HG02970 (cell line): ENCODE measurements at regions not wholly inside any gene's neighbourhood (a gene's known extent, or its start where the extent isn't known, plus 50 kb on each side); places are given as distances from the start of the nearest gene placed in this dataset.

Source experiments
- ATAC-seq: cut with Tn5 transposase; IDR thresholded peaks from one replicate; pipeline ENCODE4 v1.9.1; 2021; ENCODE audit warnings: mild to moderate bottlenecking, moderate library complexity, moderate number of reproducible peaks; ENCODE audit not compliant: unreplicated experiment, low FRiP score

- no peak for ATAC-seq
Measured at GRCh38 chr2:226155093-226155875, 644.3 kb downstream of the IRS1 start.

- no peak for ATAC-seq
Measured at GRCh38 chr2:226154610-226155009, 645.0 kb downstream of the IRS1 start.

- ATAC-seq, result no peak
Measured at GRCh38 chr2:226153553-226153952, 646.1 kb downstream of the IRS1 start.

- no peak for ATAC-seq
Measured at GRCh38 chr2:226151157-226151556, 648.5 kb downstream of the IRS1 start.

GRCh38 chr2:226143091-226143490 is 656.5 kb downstream of the IRS1 start:
- ATAC-seq, result no peak

- ATAC-seq, result no peak
Measured at GRCh38 chr2:226142463-226142862, 657.2 kb downstream of the IRS1 start.

GRCh38 chr2:226140594-226140993 is 659.0 kb downstream of the IRS1 start:
- ATAC-seq, result no peak

GRCh38 chr2:226139759-226140158 is 659.9 kb downstream of the IRS1 start:
- no peak for ATAC-seq

- ATAC-seq, result peak; percentile 57
Measured at GRCh38 chr2:226137201-226137811, 662.3 kb downstream of the IRS1 start.

GRCh38 chr2:226136739-226137138 is 662.9 kb downstream of the IRS1 start:
- ATAC-seq, result peak; percentile 42

- no peak for ATAC-seq
Measured at GRCh38 chr2:226135861-226136548, 663.6 kb downstream of the IRS1 start.

GRCh38 chr2:226132323-226133215 is 667.1 kb downstream of the IRS1 start:
- no peak for ATAC-seq

GRCh38 chr2:226131299-226131784 is 668.3 kb downstream of the IRS1 start:
- ATAC-seq, result no peak

- no peak for ATAC-seq
Measured at GRCh38 chr2:226130192-226130591, 669.4 kb downstream of the IRS1 start.

GRCh38 chr2:226127682-226128081 is 671.9 kb downstream of the IRS1 start:
- no peak for ATAC-seq

GRCh38 chr2:226126104-226126503 is 673.5 kb downstream of the IRS1 start:
- no peak for ATAC-seq

GRCh38 chr2:226125176-226125883 is 674.3 kb downstream of the IRS1 start:
- ATAC-seq, result no peak

GRCh38 chr2:226124548-226125011 is 675.0 kb downstream of the IRS1 start:
- no peak for ATAC-seq

- ATAC-seq, result no peak
Measured at GRCh38 chr2:226123300-226123699, 676.3 kb downstream of the IRS1 start.

- no peak for ATAC-seq
Measured at GRCh38 chr2:226122041-226122440, 677.6 kb downstream of the IRS1 start.
